Brain pericyte (primary cell): ENCODE measurements at regions not wholly inside any gene's neighbourhood (a gene's known extent, or its start where the extent isn't known, plus 50 kb on each side); places are given as distances from the start of the nearest gene placed in this dataset.

Experiments used
- DNase-seq: peaks from one replicate; pipeline ENCODE4 v3.0.0-alpha.2; 2012; ENCODE audit warnings: low read depth, low spot score

GRCh38 chr6:54057058-54057457 is 54.2 kb upstream of the MLIP start:
- no peak for DNase-seq

- DNase-seq = no peak
These were observed 53.0 kb upstream of the MLIP start for GRCh38 chr6:54058236-54058635.

GRCh38 chr6:54059683-54060082 is 51.6 kb upstream of the MLIP start:
- DNase-seq = no peak

GRCh38 chr6:54060286-54060685 is 51.0 kb upstream of the MLIP start:
- no peak for DNase-seq
